ENCODE measurements at regions not wholly inside any gene's neighbourhood (a gene's known extent, or its start where the extent isn't known, plus 50 kb on each side); places are given as distances from the start of the nearest gene placed in this dataset.
"Not testable (repeated sequence)": the region's sequence is repeated elsewhere in the genome, so short reads cannot be mapped to it uniquely, and the experiment has no call there.

GRCh38 chr16:21505751-21506520, 93.4 kb upstream of the METTL9 start:
- H3K36me3 ChIP-seq; H3K27me3 ChIP-seq; H3K4me3 ChIP-seq; H3K9me3 ChIP-seq; intact Hi-C loops (cut with DNase I): not testable (repeated sequence)
- Histone ChIP-seq H3K4me1 (peaks cover 0 to 66% (median 50%) of the 10 kb centered on the region in 4 donors), H3K27ac (peak overlapping the region in 2 of 4 donors; percentile 30 to 96)
- TF ChIP-seq POLR2AphosphoS5 (IDR thresholded peaks at IDR 0.05): peak in 1 of 4 donors; percentile 26
- 67 to 76% methylated on average over 6 of the region's 6 CpGs for WGBS, 2 donors
- peak; percentile 50 for DNase-seq

DNA sequence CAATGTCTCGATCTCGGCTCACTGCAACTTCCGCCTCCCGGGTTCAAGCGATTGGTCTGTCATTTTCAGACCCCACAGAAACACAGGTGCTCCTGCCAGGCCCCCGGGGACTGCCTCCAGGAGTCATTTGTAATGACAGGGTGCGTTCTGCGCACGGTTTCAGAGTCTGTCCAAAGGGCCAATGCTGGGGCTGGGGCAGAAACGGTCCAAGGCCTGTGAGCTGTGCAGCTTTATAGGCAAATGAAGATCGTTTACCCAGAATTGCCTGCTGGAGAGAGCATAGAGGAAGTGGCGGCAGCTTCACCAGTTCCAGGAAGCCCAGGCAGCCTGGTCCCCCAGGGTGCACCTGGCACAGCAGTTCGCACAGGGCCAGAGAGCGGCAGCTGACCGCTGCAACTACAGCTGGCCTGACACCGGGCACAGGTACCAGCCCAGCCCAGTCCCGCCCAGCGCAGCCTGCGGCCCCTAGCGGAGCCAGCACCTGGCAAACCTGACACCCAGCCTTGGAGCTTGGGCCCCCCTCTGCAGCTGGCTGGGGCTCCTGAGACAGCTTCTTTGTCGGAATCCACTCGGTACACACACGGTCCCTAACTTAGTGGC, 92.4 kb upstream of the METTL9 start:
- H3K36me3 ChIP-seq; H3K9me3 ChIP-seq; H3K4me3 ChIP-seq; H3K27me3 ChIP-seq; intact Hi-C loops (cut with DNase I): not testable (repeated sequence)
- WGBS, 2 donors: 12 to 29% methylated on average over 23 of the region's 23 CpGs
- peak; percentile 71 for DNase-seq
- H3K27ac ChIP-seq: peak overlapping the region; percentile 83 to 96 (median 86)
- H3K4me1 ChIP-seq: peaks cover 0 to 76% (median 61%) of the 10 kb centered on the region in 4 donors

DNA sequence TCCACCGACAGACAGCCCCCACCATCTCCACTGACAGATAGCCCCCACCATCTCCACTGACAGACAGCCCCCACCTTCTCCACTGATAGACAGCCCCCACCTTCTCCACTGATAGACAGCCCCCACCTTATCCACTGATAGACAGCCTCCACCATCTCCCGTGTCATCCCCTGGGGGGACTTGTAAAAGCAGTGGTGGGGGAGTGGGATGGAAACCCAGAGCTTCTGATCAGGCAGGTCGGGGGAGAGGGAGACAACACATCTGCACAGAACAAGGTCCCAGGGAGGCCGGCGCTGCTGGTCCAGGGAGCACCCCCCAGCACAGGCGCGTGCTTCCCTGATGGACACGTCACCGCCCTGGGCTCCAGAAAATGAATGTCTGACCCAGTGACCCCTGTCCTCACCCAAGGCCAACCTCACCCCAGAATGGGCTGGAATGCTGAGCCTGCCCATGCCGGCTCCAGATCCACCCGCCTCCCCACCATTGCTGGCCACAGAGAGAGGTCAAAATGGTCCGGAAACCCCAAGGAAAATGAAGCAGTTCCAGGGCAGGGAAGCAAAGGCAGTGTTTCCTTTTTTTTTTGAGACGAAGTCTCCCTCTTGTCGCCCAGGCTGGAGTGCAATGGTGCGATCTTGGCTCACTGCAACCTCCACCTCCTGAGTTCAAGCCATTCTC, 91.6 kb upstream of the METTL9 start:
- WGBS, 2 donors: 78 to 82% methylated on average over 15 of the region's 15 CpGs

GRCh38 chr16:21508661-21509436, 90.5 kb upstream of the METTL9 start:
- H3K27me3 ChIP-seq; intact Hi-C loops (cut with DNase I); H3K9me3 ChIP-seq; H3K4me3 ChIP-seq; H3K36me3 ChIP-seq: not testable (repeated sequence)
- peak; percentile 72 for DNase-seq
- peaks cover 2 to 84% (median 76%) of the 10 kb centered on the region in 4 donors for H3K4me1 ChIP-seq
- peak overlapping the region; percentile 83 to 96 (median 86) for H3K27ac ChIP-seq
- WGBS, 2 donors: 80 to 81% methylated on average over 17 of the region's 17 CpGs

More for the DNA sequence above, 91.6 kb upstream of the METTL9 start:
- intact Hi-C loops (cut with DNase I); H3K36me3 ChIP-seq; H3K4me3 ChIP-seq; H3K9me3 ChIP-seq; H3K27me3 ChIP-seq: not testable (repeated sequence)
- peak overlapping the region; percentile 83 to 96 (median 86) for H3K27ac ChIP-seq
- DNase-seq: peak; percentile 67
- peaks cover 2 to 80% (median 67%) of the 10 kb centered on the region in 4 donors for H3K4me1 ChIP-seq

- intact Hi-C loops (cut with DNase I): loop anchor here (10.0 kb wide), 1 partner anchor 705 kb away; no protein-coding TSS in a partner anchor
- Histone ChIP-seq H3K27ac (peak overlapping the region; percentile 83 to 96 (median 86)), H3K4me1 (peaks cover 2 to 91% (median 83%) of the 10 kb centered on the region in 4 donors)
Measured at GRCh38 chr16:21509437-21510086, 89.8 kb upstream of the METTL9 start.

DNA sequence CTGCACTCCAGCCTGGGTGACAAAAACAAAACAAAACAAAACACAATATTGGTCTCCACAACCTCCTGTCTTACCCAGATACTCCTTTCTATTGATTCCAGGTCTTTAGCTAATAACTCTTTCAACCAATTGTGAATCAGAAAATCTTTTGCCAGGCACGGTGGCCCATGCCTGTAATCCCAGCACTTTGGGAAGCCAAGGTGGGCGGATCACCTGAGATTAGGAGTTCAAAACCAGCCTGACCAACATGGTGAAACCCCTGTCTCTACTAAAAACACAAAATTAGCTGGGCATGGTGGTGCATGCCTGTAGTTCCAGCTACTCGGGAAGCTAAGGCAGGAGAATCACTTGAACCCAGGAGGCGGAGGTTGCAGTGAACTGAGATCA, 88.5 kb upstream of the METTL9 start:
- intact Hi-C loops (cut with DNase I): loop anchor here (10.0 kb wide), 1 partner anchor 704 kb away; no protein-coding TSS in a partner anchor
- H3K36me3 ChIP-seq, H3K9me3 ChIP-seq, H3K4me3 ChIP-seq, H3K27me3 ChIP-seq: not testable (repeated sequence)
- Histone ChIP-seq H3K27ac (peak overlapping the region; percentile 83 to 96 (median 86)), H3K4me1 (peaks cover 2 to 99% (median 91%) of the 10 kb centered on the region in 4 donors)
- peak; percentile 57 for DNase-seq
- 89 to 90% methylated on average over 4 of the region's 4 CpGs for WGBS, 2 donors

More at GRCh38 chr16:21509437-21510086, 89.8 kb upstream of the METTL9 start:
- not testable (repeated sequence) for DNase-seq, H3K9me3 ChIP-seq, H3K36me3 ChIP-seq, H3K27me3 ChIP-seq, H3K4me3 ChIP-seq
- WGBS, 2 donors: 78 to 82% methylated on average over 10 of the region's 10 CpGs
- TF ChIP-seq POLR2AphosphoS5 (IDR thresholded peaks at IDR 0.05): peak in 1 of 4 donors; percentile 12

DNA sequence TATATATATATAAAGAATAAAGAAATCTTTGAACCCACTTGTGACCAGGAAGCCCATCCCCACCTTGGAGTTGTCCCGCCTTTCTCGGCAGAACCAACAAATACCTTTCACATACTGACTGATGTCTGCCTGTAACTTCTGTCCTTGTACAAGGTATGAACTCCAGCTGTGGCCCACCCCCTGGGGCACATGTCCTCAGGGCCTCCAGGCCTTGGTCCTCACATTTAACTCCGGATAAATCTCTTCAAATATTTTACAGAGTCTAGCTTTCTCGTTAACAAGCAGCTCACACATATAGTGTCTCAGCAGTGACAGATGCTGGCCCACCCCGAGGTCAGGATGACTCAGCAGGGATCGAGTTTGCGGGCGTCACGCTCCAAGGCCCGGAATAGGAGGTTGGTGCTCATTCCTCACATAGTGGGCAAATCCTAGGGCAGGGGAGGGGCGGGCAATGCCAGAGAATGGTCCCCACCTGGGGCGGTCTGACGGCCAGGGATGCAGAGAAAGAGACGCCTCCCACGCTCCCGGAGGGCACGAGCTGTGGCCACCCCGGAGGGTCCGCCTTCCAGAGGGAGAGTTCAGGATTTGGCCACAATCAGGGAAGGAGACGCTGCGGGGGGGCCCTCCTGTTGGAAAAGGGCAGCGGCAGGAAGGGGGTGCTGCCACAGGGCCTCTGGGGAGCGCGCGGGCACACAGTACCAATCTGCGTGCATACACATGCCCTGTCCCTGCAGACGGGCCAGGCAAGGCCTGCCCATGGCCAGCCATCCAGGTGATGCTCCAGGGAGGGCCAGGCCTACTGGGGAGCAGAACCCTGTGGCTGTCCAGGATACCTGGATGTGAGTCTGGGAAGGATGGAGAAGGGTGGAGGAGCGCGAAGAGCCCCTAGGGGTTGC, 87.8 kb upstream of the METTL9 start:
- intact Hi-C loops (cut with DNase I): loop anchor here (10.0 kb wide), 1 partner anchor 703 kb away; no protein-coding TSS in a partner anchor
- Histone ChIP-seq H3K27ac (peak overlapping the region; percentile 83 to 96 (median 86)), H3K4me1 (peaks cover 2 to 99% (median 94%) of the 10 kb centered on the region in 4 donors), H3K4me3 (peak overlapping the region in 3 of 4 donors; percentile 7 to 20 (median 15))
- WGBS, 2 donors: 67 to 69% methylated on average over 29 of the region's 29 CpGs
- H3K36me3 ChIP-seq, H3K9me3 ChIP-seq, H3K27me3 ChIP-seq: not testable (repeated sequence)
- peak; percentile 90 for DNase-seq
- TF ChIP-seq POLR2AphosphoS5 (IDR thresholded peaks at IDR 0.05): peak in 2 of 4 donors; percentile 30 to 46
